GM20000 (cell line): ENCODE measurements at regions not wholly inside any gene's neighbourhood (a gene's known extent, or its start where the extent isn't known, plus 50 kb on each side); places are given as distances from the start of the nearest gene placed in this dataset.

Experiments
- DNase-seq: peaks from one replicate; pipeline ENCODE4 v3.0.0; 2012; ENCODE audit warnings: low spot score
- TF ChIP-seq, protein P1 (sequence below): IDR thresholded peaks from 2 replicates; pipeline ENCODE4 v1.5.1; 2012; ENCODE audit warnings: mild to moderate bottlenecking, control low read depth; ENCODE audit errors: extremely low read depth, missing control alignments

DNA sequence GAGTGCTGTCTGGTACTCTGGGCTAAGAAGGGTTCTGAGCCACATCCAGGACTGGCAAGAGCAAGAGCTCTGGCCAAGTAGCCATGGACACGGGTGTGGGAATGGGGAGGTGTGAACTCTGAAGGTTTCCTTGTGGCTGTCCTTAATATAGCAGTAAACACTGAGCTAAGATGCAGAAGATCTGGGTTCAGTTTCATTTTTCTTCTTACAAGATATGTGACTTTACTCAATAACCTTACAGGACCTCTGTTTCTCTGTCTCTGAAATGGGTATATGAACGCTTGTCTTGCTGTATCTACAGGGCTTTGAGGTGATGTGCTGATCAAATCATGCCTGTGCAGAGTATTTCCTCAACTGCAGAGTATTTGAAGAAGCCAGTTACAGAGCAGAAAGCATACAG lies 521.2 kb downstream of the VRK1 start:
- TF ChIP-seq, protein P1, sequence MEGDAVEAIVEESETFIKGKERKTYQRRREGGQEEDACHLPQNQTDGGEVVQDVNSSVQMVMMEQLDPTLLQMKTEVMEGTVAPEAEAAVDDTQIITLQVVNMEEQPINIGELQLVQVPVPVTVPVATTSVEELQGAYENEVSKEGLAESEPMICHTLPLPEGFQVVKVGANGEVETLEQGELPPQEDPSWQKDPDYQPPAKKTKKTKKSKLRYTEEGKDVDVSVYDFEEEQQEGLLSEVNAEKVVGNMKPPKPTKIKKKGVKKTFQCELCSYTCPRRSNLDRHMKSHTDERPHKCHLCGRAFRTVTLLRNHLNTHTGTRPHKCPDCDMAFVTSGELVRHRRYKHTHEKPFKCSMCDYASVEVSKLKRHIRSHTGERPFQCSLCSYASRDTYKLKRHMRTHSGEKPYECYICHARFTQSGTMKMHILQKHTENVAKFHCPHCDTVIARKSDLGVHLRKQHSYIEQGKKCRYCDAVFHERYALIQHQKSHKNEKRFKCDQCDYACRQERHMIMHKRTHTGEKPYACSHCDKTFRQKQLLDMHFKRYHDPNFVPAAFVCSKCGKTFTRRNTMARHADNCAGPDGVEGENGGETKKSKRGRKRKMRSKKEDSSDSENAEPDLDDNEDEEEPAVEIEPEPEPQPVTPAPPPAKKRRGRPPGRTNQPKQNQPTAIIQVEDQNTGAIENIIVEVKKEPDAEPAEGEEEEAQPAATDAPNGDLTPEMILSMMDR: no peak
- no peak for DNase-seq

DNA sequence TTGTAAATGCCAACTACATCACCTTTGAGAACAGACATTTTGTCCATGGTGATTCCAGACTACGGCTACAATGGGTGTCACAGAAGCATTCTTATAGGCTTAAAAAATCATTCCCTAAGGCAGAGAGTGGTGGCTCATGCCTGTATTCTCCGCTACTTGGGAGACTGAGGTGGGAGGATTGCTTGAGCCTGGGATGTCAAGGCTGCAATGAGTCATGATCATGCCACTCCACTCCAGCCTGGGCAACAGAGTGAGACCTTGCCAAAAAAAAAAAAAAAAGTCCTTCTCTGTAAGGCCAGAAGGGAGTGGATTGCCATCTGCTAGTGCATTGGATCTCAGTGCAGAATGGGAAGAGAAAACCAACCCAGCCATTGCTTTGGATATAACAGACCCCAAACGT lies 522.5 kb downstream of the VRK1 start:
- TF ChIP-seq, protein P1: no peak
- DNase-seq: no peak

DNA sequence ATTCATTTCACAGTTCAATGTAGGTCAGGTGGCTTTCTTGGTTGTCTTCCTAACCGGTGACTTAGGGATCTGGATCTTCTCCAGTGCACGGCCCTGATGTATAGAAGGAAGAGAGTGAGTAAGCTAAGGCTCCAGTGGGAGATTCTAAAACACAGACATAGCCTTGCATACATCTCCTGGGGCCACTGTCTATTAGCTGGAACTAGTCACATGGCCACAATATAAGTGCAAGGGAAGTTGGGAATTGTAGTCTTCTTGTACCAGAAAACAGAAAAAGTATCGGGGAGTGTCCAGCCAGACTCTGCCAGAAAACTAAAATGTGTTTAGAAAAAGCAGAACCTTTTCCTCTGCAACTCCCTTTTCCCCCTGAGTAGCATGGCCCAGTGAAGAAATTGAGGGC lies 531.6 kb downstream of the VRK1 start:
- DNase-seq: no peak
- TF ChIP-seq, protein P1: no peak

DNA sequence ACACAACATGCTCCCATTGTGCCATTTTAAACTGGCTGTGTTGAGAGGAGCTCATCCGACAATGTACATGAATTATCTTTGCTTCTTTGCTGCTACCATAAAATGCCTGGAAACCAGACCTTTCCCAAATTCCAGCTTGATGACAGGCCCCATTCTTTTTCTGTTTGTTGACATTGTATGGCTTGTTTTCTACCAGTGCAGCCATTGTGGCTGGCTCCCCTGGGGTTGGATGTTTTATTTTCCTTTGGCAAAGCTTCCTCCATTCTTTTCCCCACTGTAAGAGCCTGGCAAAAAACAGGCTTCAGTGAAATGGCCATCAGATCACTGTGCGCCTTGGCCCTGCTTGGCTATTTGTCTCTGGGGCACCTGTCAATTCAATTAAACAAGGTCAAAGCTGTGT lies 532.5 kb downstream of the VRK1 start:
- TF ChIP-seq, protein P1: no peak
- no peak for DNase-seq

DNA sequence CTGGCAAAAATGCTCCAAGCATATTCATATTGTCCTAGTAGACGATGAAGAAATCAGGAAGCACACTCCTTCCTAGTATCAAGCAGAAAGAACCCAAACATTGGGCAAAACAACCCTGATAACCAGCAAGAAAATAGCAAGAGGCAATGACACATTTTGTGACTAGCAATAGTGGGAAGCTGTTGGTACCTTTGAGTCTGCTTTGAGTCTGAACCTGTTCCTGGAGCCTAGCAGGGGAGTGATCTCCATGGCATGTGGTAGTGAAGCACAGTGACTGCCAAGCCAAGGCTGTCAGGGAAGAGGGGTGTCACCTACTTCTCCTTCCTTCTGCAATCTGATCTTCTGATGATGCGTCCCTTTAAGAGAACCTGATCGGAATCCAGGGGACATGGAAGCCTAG lies 533.9 kb downstream of the VRK1 start:
- DNase-seq: no peak
- TF ChIP-seq, protein P1: no peak

DNA sequence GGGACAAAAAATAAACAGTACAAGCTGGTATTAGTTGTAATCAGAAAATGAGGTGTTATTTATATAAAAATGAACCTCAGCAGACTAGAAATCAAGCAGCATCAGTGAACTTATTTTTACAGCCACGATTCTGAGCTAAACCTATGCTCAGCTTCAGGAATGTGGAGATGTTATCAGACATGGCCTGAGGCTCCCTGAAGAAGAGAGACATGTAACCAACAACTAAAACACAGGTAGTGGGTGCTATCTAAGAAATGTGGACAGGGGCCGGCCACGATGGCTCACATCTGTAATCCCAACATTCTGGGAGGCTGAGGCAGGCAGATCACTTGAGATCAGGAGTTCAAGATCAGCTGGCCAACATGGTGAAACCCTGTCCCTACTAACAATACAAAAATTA lies 534.3 kb downstream of the VRK1 start:
- DNase-seq: no peak
- TF ChIP-seq, protein P1: no peak

DNA sequence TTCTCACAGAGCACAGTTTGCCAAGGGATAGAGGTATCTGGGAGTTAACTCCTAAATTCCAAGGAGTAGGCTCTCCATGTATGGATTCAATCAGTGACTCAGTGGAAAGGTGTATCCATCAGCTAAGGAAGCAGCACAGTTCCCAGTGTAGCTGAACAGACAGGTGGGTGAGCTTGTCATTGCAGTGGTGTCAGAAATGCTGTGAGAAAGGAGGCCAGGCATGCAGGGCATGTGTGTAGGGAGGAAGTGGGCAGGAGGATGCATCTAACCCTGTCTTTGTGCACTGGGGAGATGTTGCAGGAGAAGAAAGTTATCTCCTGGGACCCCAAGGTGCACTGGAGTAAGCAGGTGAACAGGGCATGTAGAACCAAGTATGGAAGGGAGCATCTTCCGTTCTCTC lies 539.0 kb downstream of the VRK1 start:
- DNase-seq: no peak
- TF ChIP-seq, protein P1: no peak

DNA sequence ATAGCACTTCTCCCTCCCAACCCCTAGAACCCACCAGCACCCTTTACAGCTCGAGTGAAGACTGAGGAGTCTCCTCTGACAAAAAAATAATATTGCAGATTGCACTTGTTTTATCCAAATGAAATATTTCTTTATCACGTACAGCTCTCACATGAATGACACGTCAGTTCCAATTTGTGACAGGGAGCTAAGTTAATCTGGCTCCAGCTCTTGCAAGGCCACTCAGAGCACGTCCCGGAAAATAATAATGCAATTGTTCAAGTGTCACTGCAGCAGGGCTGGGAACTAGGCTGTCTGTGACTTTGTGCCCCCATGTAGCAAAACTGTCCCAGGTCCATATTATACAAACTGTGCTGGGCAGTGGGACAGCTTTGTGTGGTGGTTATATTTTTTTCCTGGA lies 539.6 kb downstream of the VRK1 start:
- TF ChIP-seq, protein P1: no peak
- DNase-seq: no peak
